Thyroid gland (tissue), 4 donors: ENCODE measurements at regions not wholly inside any gene's neighbourhood (a gene's known extent, or its start where the extent isn't known, plus 50 kb on each side); places are given as distances from the start of the nearest gene placed in this dataset.

Experiments used
- CTCF ChIP-seq, 6 experiments: fragments of 200-600 bp in 3 of 6; fragments of 450-650 bp in 3 of 6; sonication (generic) in 3 of 6; IDR thresholded peaks; one replicate each; pipeline ENCODE4 v1.5.1; 2016 to 2019; ENCODE audit warnings: antibody characterized with exemption in 6 of 6, mild to moderate bottlenecking in 2 of 6, inconsistent platforms in 1 of 6, moderate library complexity in 1 of 6
- POLR2A ChIP-seq, 2 donors: fragments of 450-650 bp; IDR thresholded peaks; one replicate each; pipeline ENCODE4 v1.6.1; 2017; ENCODE audit warnings: antibody characterized with exemption in 2 of 2, mild to moderate bottlenecking in 2 of 2, moderate library complexity in 1 of 2

- no peak for TF ChIP-seq CTCF (IDR thresholded peaks at IDR 0.05)
- no peak for TF ChIP-seq POLR2A (IDR thresholded peaks at IDR 0.05)
Measured at GRCh38 chr12:13602172-13602571, 379.2 kb downstream of the GRIN2B start.
